H7 (cell line): ENCODE measurements at regions not wholly inside any gene's neighbourhood (a gene's known extent, or its start where the extent isn't known, plus 50 kb on each side); places are given as distances from the start of the nearest gene placed in this dataset.
"Not testable (repeated sequence)": the region's sequence is repeated elsewhere in the genome, so short reads cannot be mapped to it uniquely, and the experiment has no call there.

ENCODE experiments used
- DNase-seq: peaks from one replicate; pipeline ENCODE4 v3.0.0; 2012
- H3K27me3 ChIP-seq: 2 replicates; pipeline ENCODE4 v1.6.0; 2011; ENCODE audit warnings: mild to moderate bottlenecking, low read length; ENCODE audit not compliant: control insufficient read depth, insufficient read depth
- H3K36me3 ChIP-seq: replicated peaks from 2 replicates; pipeline ENCODE4 v1.5.1; 2011; ENCODE audit warnings: low read length; ENCODE audit not compliant: control insufficient read depth, insufficient read depth
- H3K4me3 ChIP-seq: 2 replicates; pipeline ENCODE4 v1.5.1; 2011; ENCODE audit warnings: low read depth, mild to moderate bottlenecking, control low read depth, low read length, moderate library complexity; ENCODE audit not compliant: insufficient read depth

DNA sequence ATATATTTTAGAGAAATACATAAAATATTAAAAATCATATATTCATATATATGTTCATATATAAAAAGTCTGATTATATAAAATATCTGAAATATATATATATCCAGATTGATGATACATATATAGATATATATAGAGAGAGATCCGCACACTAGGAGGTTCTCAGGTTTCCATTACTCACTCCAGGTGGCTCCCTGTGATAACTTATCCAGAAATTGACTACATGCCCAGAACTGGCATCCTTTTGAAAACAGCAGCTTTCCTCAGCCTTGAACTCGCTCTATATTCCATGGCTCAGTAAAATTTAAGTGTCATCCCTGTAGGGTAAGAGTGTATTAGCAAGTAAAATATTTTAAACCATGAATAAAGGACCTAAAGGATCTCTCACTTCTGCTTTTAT, 206.8 kb downstream of the TINAG start:
- H3K4me3 ChIP-seq = no peak overlapping the region
- no peaks in the 10 kb centered on the region for H3K36me3 ChIP-seq
- no peaks in the 10 kb centered on the region for H3K27me3 ChIP-seq
- DNase-seq = no peak

DNA sequence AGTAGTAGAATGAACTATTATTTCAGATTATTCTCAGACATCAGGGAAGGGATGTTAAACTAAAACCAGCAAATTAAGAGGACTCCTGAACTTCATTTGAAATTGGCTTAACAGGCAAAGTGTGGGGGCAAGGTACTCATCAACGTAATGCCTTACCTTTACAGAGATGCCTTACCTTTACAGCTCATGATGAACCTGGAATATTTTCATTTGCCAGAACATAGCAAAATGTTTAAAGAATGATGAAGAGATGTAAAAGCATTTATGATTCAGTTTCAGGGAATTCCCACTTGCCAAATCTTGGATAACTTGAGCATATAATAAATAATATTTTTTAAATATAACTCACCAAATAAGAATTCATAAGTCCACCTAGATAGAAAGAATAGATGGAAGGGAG, 207.5 kb downstream of the TINAG start:
- DNase-seq = no peak
- Histone ChIP-seq H3K36me3 (no peaks in the 10 kb centered on the region), H3K27me3 (no peaks in the 10 kb centered on the region), H3K4me3 (no peak overlapping the region)

DNA sequence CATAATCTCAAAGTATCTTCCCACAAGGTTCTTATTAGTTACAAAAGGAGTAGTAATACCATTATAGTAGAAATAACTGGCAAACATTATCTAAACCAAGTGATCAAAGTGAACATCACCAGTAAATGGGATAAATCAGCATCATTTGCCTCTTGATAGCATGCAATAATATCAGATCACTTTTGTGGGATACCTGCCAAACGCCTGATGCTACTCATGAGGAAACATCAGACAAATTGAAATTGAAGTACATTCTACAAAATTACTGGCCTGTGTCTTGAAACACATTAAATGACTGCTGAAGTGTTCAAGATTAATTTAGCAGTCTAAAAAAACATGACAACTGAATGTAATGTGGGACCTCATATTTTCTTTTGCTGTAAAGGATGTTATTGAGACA, 208.1 kb downstream of the TINAG start:
- H3K27me3 ChIP-seq = no peaks in the 10 kb centered on the region
- no peak for DNase-seq
- no peak overlapping the region for H3K4me3 ChIP-seq
- H3K36me3 ChIP-seq = no peaks in the 10 kb centered on the region

DNA sequence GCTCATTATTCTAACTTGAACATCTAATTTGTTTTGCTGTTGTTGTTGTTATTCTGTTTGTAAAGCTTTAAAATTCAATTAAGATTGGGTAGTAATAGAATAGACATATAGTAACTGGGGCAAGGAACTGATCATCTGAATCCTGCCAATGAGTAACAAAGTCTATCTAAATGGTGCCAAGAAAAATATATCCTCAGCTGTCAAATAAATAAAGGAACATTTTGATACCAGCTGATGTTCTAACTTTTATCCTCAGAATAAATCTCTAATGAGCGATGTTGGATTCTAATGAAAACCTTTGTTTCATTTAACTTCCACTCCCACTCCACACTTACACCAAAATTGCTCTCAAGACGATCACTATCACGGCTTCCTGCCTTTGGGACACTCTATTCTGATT, 210.9 kb downstream of the TINAG start:
- DNase-seq = no peak
- H3K36me3 ChIP-seq = no peaks in the 10 kb centered on the region
- H3K4me3 ChIP-seq = no peak overlapping the region
- H3K27me3 ChIP-seq = no peaks in the 10 kb centered on the region

DNA sequence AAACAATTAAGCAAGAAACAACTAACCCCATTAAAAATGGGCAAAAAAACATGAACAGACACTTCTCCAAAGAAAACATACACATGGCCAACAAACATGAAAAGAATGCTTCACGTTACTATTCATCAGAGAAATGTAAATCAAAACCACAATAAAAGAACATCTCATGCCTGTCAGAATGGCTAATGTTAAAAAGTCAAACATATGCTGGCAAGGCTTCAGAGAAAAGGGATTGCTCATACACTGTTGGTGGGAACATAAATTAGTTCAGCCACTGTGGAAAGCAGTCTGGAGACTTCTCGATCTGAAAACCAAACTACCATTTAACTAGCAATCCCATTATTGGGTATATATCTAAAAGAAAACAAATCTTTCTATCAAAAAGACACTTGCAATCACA, 217.5 kb downstream of the TINAG start:
- H3K4me3 ChIP-seq = no peak overlapping the region
- H3K27me3 ChIP-seq = no peaks in the 10 kb centered on the region
- DNase-seq = no peak
- no peaks in the 10 kb centered on the region for H3K36me3 ChIP-seq

DNA sequence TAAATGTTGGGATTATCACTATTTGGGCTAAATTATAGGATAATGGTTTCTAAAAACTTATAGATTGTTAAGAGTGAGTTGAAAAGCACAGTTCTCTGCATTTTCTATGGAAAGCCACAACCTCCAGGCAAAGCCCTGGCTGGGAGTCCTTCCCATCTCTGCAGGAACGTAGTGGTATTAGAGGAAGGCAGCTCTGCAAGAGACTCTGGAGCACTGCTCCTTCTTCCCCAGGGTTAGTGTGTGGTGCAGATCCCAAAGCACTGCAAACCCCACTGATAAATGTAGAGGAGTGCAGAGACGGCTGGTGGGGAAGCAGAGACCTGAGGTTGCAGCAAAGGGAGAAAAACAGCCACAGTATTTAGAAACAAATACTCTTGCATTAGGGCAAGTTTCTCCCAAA, 225.3 kb downstream of the TINAG start:
- H3K36me3 ChIP-seq = no peaks in the 10 kb centered on the region
- no peaks in the 10 kb centered on the region for H3K27me3 ChIP-seq
- no peak overlapping the region for H3K4me3 ChIP-seq
- DNase-seq = no peak

DNA sequence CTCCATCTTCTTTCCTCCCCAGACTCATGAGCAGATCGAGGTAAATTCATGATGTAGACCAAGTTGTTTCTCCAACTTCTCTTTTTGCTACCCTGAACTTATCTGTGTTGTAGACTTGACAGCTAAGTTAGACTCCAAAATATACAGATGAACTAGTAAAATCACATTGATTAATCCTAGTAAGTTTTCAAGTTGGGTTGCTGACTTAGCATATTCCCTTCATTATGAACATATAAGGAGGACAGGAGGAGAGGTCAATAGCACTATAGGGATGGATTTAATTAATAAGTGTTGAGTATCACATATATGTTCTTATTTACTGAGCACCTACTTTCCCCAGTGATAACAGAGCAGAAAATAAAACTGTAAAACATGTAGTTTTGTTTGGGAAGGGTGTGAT, 227.3 kb downstream of the TINAG start:
- DNase-seq = no peak
- H3K36me3 ChIP-seq = no peaks in the 10 kb centered on the region
- no peaks in the 10 kb centered on the region for H3K27me3 ChIP-seq
- no peak overlapping the region for H3K4me3 ChIP-seq

DNA sequence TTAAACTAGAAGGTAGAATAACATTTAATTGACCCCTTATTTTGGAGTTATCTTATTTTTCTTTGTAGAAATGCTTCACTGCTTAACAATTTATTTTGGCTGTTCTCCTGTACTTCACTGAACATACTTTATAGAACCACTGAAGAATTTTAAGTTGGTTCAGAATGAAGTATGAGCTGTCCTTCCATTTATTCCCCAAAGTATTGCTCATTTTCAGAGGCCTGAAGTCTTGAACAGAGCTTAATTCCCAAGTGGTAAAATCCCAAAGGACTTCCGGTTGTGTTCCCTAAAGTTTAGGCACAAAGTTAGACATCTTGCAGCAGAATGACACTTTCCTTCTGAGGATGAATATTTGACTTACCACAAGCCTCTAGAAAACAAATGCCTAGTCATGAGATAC, 233.3 kb downstream of the TINAG start:
- H3K36me3 ChIP-seq = no peaks in the 10 kb centered on the region
- no peak overlapping the region for H3K4me3 ChIP-seq
- H3K27me3 ChIP-seq = no peaks in the 10 kb centered on the region
- DNase-seq = no peak

DNA sequence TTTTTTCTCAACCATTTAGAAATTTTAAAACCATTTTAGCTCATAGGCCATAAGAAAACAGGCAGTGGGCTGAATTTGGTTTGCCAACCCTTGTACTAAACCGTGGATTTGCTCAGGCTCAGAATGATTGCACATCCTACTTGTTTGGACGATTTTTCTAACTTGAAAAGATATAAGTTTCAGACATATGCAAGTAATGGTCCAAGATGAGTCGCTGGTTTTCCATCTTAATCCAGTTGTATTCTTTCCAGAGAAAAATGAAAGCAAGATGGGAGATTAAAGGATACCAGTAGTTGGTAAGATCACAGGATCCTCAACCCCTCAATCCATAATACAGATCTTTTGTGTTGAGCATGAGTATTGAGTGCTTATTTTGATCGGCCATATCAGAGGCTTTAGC, 250.9 kb downstream of the TINAG start:
- no peaks in the 10 kb centered on the region for H3K36me3 ChIP-seq
- H3K4me3 ChIP-seq = no peak overlapping the region
- H3K27me3 ChIP-seq = no peaks in the 10 kb centered on the region
- no peak for DNase-seq

DNA sequence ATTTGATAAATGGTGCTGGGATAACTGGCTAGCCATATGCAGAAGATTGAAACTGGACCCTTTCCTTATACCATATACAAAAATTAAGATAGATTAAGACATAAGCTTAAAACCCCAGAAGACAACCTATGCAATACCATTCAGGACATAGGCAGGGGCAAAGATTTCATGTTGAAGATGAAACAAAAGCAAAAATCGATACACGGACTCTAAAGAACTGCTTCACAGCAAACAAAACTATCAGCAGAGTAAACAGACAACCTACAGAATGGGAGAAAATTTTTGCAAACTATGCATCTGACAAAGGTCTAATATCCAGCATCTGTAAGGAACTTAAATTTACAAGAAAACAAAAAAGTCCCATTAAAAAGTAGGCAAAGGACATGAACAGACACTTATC, 255.9 kb downstream of the TINAG start:
- H3K27me3 ChIP-seq, DNase-seq, H3K36me3 ChIP-seq, H3K4me3 ChIP-seq: not testable (repeated sequence)

DNA sequence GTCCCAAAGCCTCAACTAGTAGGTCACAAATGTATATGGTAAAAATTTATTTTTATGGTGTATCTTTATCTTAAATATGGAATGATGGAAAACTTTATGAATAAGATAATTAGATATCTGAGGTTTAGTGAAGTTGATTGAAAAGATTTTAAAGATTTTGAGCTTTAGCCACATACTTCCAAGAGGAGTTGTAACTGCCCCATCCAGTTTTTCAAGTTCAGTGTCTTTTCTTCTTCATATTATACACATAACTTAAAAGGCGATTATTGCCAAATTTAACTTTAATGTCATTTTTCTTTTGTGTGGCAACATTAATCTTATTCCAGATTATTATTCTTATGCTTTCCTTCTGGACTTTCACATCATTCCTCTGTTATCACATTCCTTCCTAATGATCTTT, 266.4 kb downstream of the TINAG start:
- H3K36me3 ChIP-seq = no peaks in the 10 kb centered on the region
- no peak overlapping the region for H3K4me3 ChIP-seq
- H3K27me3 ChIP-seq = no peaks in the 10 kb centered on the region
- no peak for DNase-seq

DNA sequence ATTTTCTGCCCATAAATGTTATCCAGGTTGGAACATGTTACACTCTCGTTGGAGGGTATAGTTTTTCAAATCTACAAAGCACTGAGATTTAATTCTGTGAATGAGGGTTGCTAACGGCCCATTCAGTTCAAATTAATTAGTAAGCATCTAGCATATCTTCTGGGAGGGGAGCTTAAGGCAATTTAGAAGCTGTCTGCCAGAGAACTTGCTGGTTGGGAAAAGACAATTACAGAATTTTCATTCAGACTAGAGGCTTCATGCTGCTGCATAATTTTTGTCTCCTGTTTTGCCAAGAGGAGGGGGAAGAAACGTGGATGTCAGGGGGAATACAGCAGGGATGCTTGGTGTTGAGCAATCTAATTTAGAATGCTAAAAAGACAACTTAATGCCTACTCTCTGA, 268.3 kb upstream of the FAM83B start:
- no peaks in the 10 kb centered on the region for H3K36me3 ChIP-seq
- no peak overlapping the region for H3K4me3 ChIP-seq
- H3K27me3 ChIP-seq = no peaks in the 10 kb centered on the region
- no peak for DNase-seq

DNA sequence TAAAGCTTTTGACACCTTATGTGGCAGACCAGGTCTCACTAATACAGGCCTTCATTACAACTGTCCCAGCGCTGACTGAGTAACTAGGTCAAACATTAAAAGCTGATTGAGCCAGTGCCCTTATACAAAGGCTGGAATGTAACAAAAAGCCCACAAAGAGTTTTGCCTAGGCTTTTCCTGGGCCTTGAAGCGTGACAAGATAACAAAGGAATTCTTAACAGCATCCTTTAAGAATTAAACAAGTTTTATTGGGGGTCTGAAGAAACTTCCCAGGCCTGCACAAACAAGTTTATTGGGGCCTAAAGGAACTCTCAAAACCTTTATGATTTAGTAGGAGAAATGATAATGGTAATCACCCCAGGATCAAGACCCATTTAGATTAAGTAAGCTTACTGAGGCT, 267.6 kb upstream of the FAM83B start:
- Histone ChIP-seq H3K27me3 (no peaks in the 10 kb centered on the region), H3K36me3 (no peaks in the 10 kb centered on the region), H3K4me3 (no peak overlapping the region)
- DNase-seq = no peak

DNA sequence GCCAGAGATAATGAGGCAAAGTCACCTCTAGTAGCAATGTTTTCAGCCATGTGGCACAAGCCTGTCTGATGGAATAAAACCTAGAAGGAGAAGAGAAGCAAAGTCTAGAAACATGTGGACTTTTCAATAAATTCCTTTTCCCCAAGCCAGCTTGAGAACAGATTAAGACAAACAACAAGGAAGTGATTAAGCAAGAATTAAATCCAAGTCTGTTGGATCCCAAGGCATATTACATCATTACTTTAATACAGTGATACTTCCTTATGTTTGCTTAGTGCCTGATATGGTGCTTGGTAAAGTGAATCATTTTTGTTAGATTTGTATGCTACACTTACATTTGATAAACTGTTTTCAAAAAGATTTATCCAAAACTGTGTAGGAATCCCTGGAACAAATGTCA, 260.3 kb upstream of the FAM83B start:
- H3K27me3 ChIP-seq = no peaks in the 10 kb centered on the region
- H3K4me3 ChIP-seq = no peak overlapping the region

DNA sequence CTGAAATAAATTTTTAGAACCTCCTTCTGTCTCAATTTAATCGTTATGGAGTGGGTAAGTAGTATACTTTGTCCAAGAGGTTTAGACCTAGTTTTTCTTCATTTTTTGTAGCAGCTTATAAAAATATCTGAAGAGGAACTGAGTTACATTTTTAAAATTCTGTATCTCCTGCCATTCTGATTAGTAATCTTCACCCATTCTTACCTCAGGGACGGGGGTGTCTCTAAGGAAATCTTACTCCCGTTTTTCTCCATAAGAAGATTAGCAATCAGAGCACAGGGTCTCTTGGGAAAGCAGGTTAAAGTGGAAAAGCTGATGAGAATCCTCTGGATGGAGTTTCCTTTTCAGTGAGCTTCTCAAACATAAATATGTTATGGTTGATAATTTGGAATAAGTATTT, 259.3 kb upstream of the FAM83B start:
- DNase-seq = no peak
- Histone ChIP-seq H3K27me3 (no peaks in the 10 kb centered on the region), H3K36me3 (no peaks in the 10 kb centered on the region), H3K4me3 (no peak overlapping the region)

More for the DNA sequence above, 260.3 kb upstream of the FAM83B start:
- no peak for DNase-seq
- no peaks in the 10 kb centered on the region for H3K36me3 ChIP-seq

DNA sequence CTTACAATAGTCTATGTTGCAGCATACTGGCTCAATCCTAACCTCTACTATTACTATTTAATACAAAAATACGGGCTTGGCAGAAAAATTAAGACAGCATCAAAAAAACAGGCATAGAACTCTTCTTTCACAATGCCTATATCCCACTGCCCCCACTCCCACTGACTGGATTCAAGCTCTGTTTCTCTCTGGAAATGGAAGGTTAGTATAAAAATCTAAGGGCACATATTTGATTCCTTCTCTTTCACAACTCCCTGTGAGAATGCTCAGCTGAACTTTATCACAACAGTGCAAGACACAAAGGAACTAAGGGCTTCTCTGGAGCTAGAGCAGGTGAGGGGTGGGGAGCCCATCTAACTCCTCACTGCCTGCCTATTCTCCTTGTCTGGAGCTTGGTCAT, 258.4 kb upstream of the FAM83B start:
- Histone ChIP-seq H3K27me3 (no peaks in the 10 kb centered on the region), H3K36me3 (no peaks in the 10 kb centered on the region), H3K4me3 (no peak overlapping the region)
- DNase-seq = no peak
